BJ (cell line): ENCODE measurements at regions not wholly inside any gene's neighbourhood (a gene's known extent, or its start where the extent isn't known, plus 50 kb on each side); places are given as distances from the start of the nearest gene placed in this dataset.
A peak's percentile ranks its signal among the peaks of the same experiment; 100 is the strongest.

ENCODE experiments used
- CTCF ChIA-PET: fragments of 350-600 bp; formaldehyde crosslinking; extraction: SDS; loops from one replicate; lab custom pipeline; 2021; ENCODE audit warnings: antibody characterized with exemption, inconsistent platforms; lab: Yijun Ruan, JAX
- POLR2A ChIA-PET: fragments of 300-600 bp; sonication (Branson Sonifier 250); formaldehyde crosslinking; extraction: SDS; loops from one replicate; lab custom pipeline; 2021; ENCODE audit warnings: antibody characterized with exemption; lab: Charles Lee
- DNase-seq: peaks from one replicate; pipeline ENCODE4 v3.0.0-alpha.2; 2011; ENCODE audit warnings: low read depth
- H3K27me3 ChIP-seq: 2 replicates; pipeline ENCODE4 v1.6.0; 2011; ENCODE audit warnings: low read length; ENCODE audit not compliant: control insufficient read depth, insufficient read depth
- H3K36me3 ChIP-seq: 2 replicates; pipeline ENCODE4 v1.5.1; 2011; ENCODE audit warnings: low read length; ENCODE audit not compliant: control insufficient read depth, insufficient read depth
- H3K4me3 ChIP-seq: 2 replicates; pipeline ENCODE4 v1.5.1; 2011; ENCODE audit warnings: low read depth, mild to moderate bottlenecking, control low read depth, low read length
- CTCF ChIP-seq: IDR thresholded peaks from 2 replicates; pipeline ENCODE4 v1.5.1; 2011; ENCODE audit warnings: low read depth, mild to moderate bottlenecking, control low read depth, inconsistent platforms, low read length, moderate library complexity; ENCODE audit not compliant: insufficient read depth

- no peak for TF ChIP-seq CTCF
- Histone ChIP-seq H3K36me3 (no peaks in the 10 kb centered on the region), H3K27me3 (no peaks in the 10 kb centered on the region; the same call in 1 of the 2 replicates), H3K4me3 (no peak overlapping the region)
- DNase-seq = no peak
- CTCF ChIA-PET = no interaction called here
- POLR2A ChIA-PET = no interaction called here
Observed at GRCh38 chr4:23730998-23731397, 158.8 kb downstream of the PPARGC1A start.

GRCh38 chr4:23728971-23729370, 160.9 kb downstream of the PPARGC1A start:
- ChIA-PET CTCF (interaction anchor here (1.3 to 1.4 kb wide), 2 partner anchors 11 to 18 kb away, joined by 4 to 5 read pairs; no protein-coding TSS in a partner anchor), POLR2A (no interaction called here)
- no peak for DNase-seq
- Histone ChIP-seq H3K36me3 (no peaks in the 10 kb centered on the region), H3K4me3 (no peak overlapping the region), H3K27me3 (no peaks in the 10 kb centered on the region)
- no peak for TF ChIP-seq CTCF

- TF ChIP-seq CTCF = no peak
- POLR2A ChIA-PET = no interaction called here
- Histone ChIP-seq H3K4me3 (no peak overlapping the region), H3K36me3 (no peaks in the 10 kb centered on the region), H3K27me3 (no peaks in the 10 kb centered on the region)
- CTCF ChIA-PET = interaction anchor here (1.3 to 1.4 kb wide), 2 partner anchors 10 to 18 kb away, joined by 4 to 5 read pairs; no protein-coding TSS in a partner anchor
- peak; percentile 89 for DNase-seq
Observed at GRCh38 chr4:23728393-23728792, 161.5 kb downstream of the PPARGC1A start.

- Histone ChIP-seq H3K36me3 (no peaks in the 10 kb centered on the region), H3K27me3 (no peaks in the 10 kb centered on the region), H3K4me3 (no peak overlapping the region)
- DNase-seq = no peak
- ChIA-PET POLR2A (no interaction called here), CTCF (no interaction called here)
- no peak for TF ChIP-seq CTCF
Observed at GRCh38 chr4:23720556-23720955, 169.3 kb downstream of the PPARGC1A start.

GRCh38 chr4:23718435-23718834, 171.4 kb downstream of the PPARGC1A start:
- H3K4me3 ChIP-seq = no peak overlapping the region
- no peaks in the 10 kb centered on the region for H3K36me3 ChIP-seq
- ChIA-PET POLR2A (no interaction called here), CTCF (interaction anchor here (0.8 to 1.2 kb wide), 4 partner anchors 10 to 583 kb away, joined by 3 to 4 read pairs (median 3); no protein-coding TSS in a partner anchor)
- no peak for TF ChIP-seq CTCF
- DNase-seq = no peak
- H3K27me3 ChIP-seq = no peaks in the 10 kb centered on the region
